ENCODE measurements at regions not wholly inside any gene's neighbourhood (a gene's known extent, or its start where the extent isn't known, plus 50 kb on each side); places are given as distances from the start of the nearest gene placed in this dataset.
"Not testable (repeated sequence)": the region's sequence is repeated elsewhere in the genome, so short reads cannot be mapped to it uniquely, and the experiment has no call there.

- DNase-seq (ENCODE audit: low spot score) (no peak), FAIRE-seq (no peak)
Measured at GRCh38 chr10:130713731-130714130, 577.5 kb downstream of the GLRX3 start.

GRCh38 chr10:130714742-130715467 lies 578.7 kb downstream of the GLRX3 start:
- no peak for FAIRE-seq

DNA sequence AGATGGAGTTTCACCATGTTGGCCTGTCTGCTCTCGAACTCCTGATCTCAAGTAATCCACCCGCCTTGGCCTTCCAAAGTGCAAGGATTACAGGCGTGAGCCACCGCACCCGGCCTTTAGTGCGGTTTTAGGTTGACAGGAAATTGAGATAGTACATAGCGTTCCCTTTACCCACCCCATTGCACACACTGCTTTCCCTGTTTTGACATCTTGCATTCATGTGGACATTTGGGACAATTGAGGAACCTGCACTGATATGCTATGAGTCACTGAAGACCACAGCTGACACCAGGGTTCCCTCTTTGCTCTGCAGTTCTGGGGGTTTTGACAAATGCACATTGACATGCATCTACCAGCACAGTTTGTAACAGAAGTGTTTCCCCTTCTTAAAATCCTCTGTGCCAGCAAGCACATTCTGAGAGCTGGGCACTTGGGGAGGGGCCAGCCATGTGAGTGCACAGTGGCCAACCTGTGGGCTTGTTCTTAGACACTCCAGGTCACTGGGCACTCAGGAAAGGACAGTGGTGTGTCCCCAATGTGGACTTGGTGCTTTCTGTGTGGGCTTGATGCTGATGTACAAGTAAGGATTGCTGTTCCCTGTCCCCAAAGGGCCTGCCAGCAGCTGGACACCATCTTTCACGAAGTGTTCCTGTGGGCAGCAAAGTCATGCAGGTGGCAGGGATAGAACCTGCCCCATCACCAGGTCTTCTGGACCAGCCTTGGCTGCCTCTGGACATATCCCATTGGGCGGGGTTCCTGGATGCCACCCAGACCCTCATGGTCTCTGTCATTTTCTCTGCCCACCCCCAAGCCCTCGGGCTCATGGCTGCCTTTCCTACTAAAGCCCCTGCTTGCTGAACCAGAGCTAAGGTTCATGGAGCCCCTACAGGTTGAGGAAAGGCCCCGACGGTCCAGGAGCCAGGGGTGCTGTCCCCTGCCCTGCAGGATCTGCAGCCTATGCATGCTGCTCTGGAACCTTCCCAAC lies 579.8 kb downstream of the GLRX3 start:
- no peak for FAIRE-seq
- DNase-seq (ENCODE audit: low spot score) = no peak

More at GRCh38 chr10:130714742-130715467, 578.7 kb downstream of the GLRX3 start:
- DNase-seq (ENCODE audit: low spot score) = no peak

DNA sequence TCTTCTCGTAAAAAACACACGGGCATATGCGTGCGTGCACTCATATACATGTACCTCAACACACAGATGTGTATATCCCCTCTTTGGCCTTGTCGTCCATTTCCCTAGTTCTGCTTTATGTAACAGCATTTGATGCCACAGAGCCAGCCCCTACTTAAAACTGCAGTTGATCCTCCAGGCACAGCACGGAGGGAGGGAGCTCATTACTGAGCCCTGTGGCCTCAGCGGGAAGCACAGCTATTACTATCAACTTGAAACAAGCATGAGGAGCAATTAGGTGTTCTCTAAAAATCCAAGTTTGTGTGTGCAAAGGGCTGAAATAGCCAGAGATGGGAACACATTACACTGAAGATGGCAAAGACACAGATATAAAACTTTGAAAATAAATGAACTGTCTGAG lies 580.9 kb downstream of the GLRX3 start:
- DNase-seq (ENCODE audit: low spot score) (no peak), FAIRE-seq (no peak)

DNA sequence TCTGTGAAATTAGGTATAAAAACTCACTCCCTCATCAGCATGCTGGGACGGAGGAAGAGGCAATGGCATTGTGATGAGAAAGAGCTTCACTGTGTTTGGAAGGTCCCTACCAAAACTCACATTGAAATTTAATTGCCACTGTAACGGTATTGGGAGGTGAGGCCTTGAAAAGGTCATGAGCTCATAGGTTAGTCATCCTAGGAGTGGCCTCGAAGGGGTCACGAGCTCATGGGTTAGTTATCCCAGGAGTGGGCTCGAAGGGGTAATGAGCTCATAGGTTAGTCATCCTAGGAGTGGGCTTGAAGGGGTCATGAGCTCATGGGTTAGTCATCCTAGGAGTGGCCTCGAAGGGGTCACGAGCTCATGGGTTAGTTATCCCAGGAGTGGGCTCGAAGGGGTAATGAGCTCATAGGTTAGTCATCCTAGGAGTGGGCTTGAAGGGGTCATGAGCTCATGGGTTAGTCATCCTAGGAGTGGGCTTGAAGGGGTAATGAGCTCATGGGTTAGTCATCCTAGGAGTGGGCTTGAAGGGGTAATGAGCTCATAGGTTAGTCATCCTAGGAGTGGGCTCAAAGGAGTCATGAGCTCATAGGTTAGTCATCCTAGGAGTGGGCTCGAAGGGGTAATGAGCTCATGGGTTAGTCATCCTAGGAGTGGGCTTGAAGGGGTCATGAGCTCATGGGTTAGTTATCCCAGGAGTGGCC lies 582.7 kb downstream of the GLRX3 start:
- DNase-seq (ENCODE audit: low spot score); FAIRE-seq: not testable (repeated sequence)

DNA sequence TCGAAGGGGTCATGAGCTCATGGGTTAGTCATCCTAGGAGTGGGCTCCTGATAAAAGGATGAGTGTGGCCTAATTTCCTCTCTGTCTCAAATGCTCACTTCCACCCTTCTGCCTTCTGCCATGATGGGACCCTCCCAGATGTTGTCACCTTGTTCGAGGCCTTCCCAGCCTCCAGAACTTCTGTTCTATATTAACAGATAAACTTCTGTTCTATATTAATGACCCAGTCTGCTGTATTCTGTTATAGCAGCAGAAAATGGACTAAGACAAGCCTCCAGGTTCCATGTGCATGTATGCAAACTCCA lies 583.2 kb downstream of the GLRX3 start:
- FAIRE-seq (no peak), DNase-seq (ENCODE audit: low spot score) (no peak)

DNA sequence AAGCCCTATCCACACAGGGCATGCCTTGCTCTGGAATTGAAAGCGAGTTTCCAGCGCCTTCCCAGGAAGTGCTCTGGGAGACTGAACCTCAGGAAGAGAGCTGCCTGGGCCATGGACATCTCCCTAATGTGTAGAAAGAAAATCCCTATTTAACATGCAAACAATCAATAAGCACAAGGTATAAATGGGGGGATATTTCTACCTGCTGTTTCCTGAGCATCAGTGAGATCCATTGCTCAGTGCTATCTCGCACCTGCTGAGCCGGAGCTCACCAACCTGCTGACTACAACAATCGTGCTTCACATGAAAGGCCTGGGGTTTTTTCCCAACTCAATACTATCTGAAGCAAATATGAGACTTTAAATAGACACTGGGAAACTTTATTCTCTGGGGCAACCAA lies 584.0 kb downstream of the GLRX3 start:
- FAIRE-seq = no peak
- DNase-seq (ENCODE audit: low spot score) = no peak

DNA sequence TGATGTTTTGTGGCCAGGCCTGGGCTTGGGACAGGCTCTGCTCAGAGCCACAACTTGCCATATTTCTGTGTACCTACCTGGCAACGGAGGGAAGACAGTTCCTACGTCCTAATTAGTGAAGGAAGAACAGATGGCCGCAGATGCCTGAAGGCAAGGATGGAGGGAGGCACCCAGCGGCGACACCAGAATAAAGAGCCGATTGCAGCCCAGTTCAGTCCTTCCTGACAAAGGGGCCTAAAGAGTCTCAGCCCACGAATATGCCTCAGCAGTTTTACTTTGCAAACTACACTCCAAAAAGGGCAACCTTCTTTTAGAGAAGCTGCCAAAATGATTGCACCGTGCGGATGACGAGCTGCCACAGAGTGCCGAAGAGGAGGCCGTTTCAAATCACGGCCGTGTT lies 585.8 kb downstream of the GLRX3 start:
- no peak for DNase-seq (ENCODE audit: low spot score)

GRCh38 chr10:130723704-130724103 lies 587.5 kb downstream of the GLRX3 start:
- FAIRE-seq (no peak), DNase-seq (ENCODE audit: low spot score) (no peak)

More for the DNA sequence above, 585.8 kb downstream of the GLRX3 start:
- no peak for FAIRE-seq

DNA sequence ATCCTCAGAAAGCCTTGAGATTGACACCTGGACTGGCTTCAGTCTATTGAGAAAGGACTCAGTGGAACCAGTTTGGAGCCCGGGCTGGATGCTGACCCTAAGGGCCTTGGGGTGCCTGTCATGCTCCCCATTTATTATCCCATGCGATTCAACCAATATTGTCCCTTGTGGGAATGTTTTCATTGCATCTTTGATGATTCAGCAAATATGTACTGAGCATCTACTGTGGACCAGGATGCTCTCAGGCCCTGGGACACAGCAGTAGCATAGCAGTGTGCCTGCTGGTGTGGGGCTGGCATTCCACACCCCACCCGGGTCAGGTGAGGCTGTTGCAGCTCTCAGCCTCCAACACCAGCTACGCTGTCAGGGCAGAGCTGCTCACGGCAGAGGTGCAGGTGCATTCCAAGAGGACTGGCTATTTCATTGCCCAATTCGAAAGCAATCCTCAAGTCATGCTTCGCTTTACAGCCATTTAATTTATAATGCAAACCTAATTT lies 586.0 kb downstream of the TCERG1L start:
- DNase-seq (ENCODE audit: low spot score) (no peak), FAIRE-seq (no peak)

- FAIRE-seq = no peak
- no peak for DNase-seq (ENCODE audit: low spot score)
Measured at GRCh38 chr10:130726996-130727725, 584.4 kb downstream of the TCERG1L start.

DNA sequence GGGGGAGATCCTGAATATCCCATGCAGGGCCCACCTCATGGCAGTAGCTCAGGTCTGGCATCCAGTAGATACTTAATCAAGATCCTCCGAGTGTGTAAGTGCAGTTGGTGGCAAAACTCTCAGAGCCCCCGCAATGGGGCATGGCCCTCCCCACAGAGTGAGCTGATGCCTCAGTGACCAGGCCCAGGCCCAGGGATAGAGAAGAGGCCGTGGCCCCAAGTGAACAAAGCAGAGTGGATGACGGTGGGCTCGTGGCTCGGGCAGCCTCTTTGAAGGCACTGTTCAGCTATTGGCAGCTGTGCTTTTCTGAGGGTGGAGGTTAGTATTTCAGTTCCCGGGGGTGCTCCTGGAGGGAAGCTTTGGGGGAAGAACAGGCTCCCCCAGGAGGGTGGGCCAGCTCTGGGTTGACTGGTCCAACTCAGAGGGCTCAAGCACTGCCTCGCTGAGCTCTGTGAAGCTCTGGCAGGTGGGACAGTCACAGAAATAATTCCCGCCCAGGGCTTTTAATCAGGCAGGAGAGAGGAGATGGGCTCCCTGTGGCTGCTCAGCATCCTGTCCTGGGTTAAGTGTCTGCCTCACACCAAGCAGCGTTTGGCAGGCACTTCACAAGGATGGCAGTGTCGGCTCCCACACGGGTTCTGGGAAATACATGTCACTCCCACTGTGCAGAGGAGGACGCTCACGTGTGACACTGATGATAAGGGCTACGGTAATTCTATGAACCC lies 583.6 kb downstream of the TCERG1L start:
- no peak for FAIRE-seq
- DNase-seq (ENCODE audit: low spot score) = no peak

DNA sequence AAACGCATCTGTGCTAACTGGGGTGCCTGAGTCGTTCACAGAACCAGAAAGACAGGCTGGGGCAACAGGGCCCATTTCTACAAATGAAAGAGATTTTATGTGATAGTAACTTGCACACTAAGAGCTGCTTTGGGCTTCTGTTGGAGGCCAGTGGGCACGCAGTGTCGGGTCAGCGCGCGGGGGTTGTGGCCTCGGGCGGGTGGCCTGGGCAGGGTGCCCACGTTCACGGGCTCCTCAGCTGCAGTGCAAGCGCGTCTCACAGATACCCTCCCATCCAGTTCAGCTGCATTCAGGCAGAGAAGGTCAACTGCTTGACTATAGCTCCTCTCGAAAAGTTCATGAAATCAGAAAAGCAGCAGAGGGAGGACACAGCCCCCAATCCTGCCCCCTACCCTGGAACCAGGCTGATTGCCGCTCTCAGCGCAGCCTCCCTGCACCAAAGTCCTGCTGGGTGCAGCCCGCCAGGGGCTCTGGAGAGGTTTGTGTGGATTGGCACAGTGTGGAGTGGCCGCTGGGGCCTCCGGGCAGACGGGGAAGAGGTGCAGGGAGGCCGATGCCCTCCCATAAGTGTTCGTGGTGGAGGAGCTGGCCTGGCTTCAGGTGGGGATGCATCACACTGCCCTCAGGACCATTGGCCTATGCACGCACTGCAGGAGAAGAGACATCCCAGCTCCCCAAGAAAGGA lies 582.8 kb downstream of the TCERG1L start:
- no peak for FAIRE-seq
- no peak for DNase-seq (ENCODE audit: low spot score)

- FAIRE-seq = no peak
Measured at GRCh38 chr10:130729876-130730275, 581.6 kb downstream of the TCERG1L start.

GRCh38 chr10:130737186-130737585 lies 574.3 kb downstream of the TCERG1L start:
- FAIRE-seq (no peak), DNase-seq (ENCODE audit: low spot score) (no peak)

More at GRCh38 chr10:130729876-130730275, 581.6 kb downstream of the TCERG1L start:
- no peak for DNase-seq (ENCODE audit: low spot score)

DNA sequence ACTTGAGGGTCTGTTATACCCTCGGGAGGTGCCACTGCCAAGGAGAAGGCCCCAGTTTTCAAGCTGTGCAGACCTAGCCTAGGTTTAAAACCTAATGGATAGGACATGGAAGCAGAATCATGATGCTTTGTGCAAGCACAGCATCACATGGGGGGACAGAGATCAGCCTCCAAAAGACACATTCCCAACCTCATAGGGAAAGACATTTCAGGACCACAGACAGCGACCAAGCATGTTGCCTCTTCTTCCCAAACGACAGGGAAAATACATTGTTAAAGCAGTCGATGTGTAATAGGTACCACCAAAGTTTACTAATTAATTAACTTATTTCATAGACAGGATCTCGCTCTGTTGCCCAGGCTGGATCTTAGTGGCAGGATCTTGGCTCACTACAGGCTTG lies 573.9 kb downstream of the TCERG1L start:
- FAIRE-seq = no peak
- peak; percentile 16 for DNase-seq (ENCODE audit: low spot score)

DNA sequence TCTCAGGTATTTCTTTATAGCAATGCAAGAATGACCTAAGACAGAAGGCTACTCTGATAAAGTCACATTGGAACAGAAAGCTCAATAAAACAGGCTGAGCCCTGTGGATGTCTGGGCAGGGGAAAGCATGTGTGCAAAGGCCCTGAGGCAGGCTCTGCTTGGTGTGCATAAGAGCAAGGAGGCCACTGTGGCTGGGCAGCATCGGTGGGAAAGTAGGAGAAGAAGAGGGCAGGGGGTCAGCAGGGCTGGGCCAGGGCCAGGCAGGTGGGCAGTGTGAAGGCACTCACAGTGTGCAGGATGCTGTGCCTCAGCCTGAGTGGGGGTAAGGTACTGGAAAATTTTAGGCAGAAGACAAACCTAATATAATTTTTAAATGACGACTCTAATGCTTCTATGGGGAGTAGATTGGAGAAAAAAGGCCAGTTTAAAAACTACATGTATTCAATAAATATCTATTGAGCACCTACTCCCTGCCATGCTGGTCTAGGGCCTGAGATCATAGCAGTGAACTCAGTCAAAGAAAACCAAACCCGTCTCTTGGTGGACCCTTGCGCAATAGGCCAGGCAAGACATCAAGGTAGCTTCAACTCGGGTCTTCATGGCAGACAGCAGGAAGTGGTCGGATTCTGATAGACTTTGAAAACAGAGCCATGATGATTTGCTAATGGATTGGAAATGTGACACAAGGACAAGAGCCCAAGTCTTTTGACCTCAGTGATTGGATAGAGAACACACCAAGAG lies 572.3 kb downstream of the TCERG1L start:
- DNase-seq (ENCODE audit: low spot score) = no peak
- no peak for FAIRE-seq

- DNase-seq (ENCODE audit: low spot score) (no peak), FAIRE-seq (no peak)
Measured at GRCh38 chr10:130739757-130740145, 571.8 kb downstream of the TCERG1L start.

- no peak for FAIRE-seq
- no peak for DNase-seq (ENCODE audit: low spot score)
Measured at GRCh38 chr10:130740166-130740565, 571.4 kb downstream of the TCERG1L start.
